ENCODE measurements at regions not wholly inside any gene's neighbourhood (a gene's known extent, or its start where the extent isn't known, plus 50 kb on each side); places are given as distances from the start of the nearest gene placed in this dataset.
"Not testable (repeated sequence)": the region's sequence is repeated elsewhere in the genome, so short reads cannot be mapped to it uniquely, and the experiment has no call there.

DNA sequence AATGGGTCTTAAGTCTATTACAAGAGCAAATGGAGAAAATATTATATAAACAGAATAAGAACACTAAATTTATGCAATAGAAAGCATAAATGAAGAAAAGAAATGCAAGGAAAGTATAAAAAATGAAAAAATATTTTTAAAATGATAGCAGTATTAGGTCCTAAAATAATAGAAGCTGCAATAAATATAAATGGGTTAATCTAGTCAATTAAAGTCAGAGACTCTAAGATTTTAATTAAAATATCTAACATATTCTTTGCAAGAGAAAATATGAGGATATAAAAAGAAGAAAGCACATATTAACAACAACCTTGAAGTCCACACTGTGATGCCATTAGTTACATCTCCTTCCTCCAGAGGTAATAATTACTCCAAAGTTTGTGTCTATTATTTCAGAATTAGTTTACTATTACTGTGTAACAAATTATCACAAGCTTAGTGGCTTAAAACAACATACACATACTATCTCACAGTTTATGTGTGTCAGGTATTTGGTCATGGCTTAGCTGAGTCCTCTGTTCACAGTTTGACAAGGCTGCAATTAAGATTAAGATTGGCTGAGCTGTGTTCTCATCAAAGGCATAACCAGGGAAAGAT lies 174.9 kb downstream of the NAA11 start:
- no peak for DNase-seq (ENCODE audit: low read depth, low spot score)
- in situ Hi-C loops (cut with HindIII; ENCODE audit: low pct_unique_long_range_greater_than_20kb, low sequenced_read_pairs): no loop called here

DNA sequence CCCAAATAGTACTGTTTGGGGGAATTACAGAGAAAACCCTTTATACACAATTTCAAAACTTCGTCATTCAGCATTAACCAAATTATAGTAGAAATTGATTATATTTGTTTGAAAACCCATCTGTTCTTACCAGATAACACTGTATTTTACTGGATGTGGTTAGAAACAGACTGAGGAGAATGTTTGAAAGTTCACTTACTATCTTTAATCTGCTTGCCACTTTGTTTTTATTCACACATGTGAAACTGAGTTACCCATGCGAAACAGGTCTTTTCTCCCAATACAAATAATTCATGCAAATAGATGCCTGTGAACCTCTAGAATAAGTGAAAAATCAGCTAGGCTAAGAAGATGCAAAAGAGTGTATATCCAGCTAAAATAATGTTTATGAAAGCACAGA lies 177.5 kb downstream of the NAA11 start:
- no peak for DNase-seq (ENCODE audit: low read depth, low spot score)
- in situ Hi-C loops (cut with HindIII; ENCODE audit: low pct_unique_long_range_greater_than_20kb, low sequenced_read_pairs): no loop called here

DNA sequence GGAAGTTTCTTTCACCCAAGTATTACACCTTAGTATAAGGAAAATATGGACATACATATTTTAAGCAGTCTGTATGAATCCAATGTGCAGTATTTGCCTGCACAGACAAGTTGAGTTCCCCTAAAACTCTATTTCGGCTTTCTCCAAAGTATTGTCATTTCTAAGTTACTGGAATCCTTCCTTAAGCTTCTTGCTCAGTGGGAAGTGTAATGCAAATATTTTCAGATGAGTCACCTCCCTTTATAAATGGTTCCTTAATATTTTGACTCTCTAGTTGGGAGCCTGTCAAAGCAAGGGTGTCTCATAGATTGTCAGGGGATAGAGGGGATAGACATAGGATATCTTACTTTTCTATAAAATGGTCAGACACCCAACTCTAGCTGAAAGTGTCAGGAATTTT lies 178.6 kb downstream of the NAA11 start:
- in situ Hi-C loops (cut with HindIII; ENCODE audit: low pct_unique_long_range_greater_than_20kb, low sequenced_read_pairs): no loop called here
- DNase-seq (ENCODE audit: low read depth, low spot score): no peak

DNA sequence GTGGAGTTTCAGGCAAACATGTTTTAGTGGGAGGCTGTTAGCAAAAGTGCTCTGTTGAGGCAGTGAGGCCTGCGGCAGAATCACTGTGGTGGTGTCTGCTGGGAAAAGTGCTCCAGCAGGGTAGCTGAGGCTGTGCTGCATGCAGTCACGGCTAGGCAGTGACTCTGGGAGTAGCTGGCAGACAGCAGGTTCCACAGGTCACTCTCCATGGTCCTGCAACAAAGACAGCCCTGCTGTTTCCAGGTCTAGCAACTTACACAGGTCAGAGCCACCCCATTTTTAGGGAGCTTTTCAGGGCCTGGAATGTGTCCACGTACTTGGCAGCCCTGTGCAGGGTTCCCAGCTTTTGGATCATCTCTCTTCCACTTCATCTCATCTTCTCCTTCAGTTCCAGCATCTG lies 184.3 kb downstream of the NAA11 start:
- in situ Hi-C loops (cut with HindIII; ENCODE audit: low pct_unique_long_range_greater_than_20kb, low sequenced_read_pairs): no loop called here
- DNase-seq (ENCODE audit: low read depth, low spot score): no peak

DNA sequence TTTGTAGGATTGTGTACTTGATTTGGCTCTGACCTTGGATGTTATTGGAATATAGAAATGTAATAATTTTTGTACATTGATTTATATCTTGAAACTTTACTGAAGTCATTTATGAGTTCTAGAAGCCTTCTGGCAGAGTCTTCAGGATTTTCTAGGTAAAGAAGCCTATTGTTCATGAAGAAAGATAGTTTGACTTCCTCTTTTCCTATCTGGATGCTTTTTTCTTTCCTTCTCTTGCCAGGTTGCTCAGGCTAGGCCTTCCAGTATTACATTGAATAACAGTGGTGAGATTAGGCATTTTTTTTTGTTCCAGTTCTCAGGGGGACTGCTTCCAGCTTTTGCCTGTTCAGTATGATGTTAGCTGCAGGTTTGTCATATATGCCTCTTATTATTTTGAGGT lies 191.1 kb downstream of the NAA11 start:
- in situ Hi-C loops (cut with HindIII; ENCODE audit: low pct_unique_long_range_greater_than_20kb, low sequenced_read_pairs): no loop called here
- no peak for DNase-seq (ENCODE audit: low read depth, low spot score)

DNA sequence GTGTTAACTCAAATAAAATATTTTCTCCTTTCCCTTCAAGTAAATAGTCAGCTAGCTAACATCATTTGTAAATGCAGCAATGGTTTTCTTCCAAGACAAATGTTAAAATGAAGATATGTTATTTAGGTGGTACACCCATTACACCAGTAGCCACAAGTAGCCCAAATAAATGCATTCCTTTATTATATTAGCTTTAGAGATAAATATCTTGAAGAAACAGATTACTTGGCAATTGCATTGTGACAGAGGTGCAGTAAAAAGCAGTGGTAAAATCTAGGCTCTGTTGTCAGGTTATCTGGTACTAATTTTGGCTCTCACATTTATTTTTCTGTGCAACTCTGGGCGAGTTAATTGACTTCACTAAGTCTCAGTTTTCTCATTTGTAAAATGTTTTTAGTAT lies 193.0 kb downstream of the NAA11 start:
- in situ Hi-C loops (cut with HindIII; ENCODE audit: low pct_unique_long_range_greater_than_20kb, low sequenced_read_pairs): no loop called here
- DNase-seq (ENCODE audit: low read depth, low spot score): no peak

DNA sequence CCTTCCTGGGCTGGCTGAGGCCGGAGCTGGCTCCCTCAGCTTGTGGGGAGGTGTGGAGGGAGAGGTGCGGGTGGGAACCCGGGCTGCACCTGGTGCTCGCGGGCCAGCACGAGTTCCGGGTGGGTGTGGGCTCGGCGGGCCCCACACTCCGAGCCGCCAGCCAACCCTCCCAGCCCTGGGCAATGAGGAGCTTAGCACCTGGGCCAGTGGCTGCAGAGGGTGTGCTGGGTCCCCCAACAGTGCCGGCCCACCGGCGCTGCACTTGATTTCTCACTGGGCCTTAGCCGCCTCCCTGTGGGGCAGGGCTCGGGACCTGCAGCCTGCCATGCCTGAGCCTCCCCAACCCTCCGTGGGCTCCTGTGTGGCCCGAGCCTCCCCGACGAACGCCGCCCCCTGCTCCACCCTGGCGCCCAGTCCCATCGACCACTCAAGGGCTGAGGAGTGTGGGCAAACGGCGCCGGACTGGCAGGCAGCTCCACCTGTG lies 182.7 kb upstream of the PAQR3 start:
- in situ Hi-C loops (cut with HindIII; ENCODE audit: low pct_unique_long_range_greater_than_20kb, low sequenced_read_pairs): no loop called here
- no peak for DNase-seq (ENCODE audit: low read depth, low spot score)

DNA sequence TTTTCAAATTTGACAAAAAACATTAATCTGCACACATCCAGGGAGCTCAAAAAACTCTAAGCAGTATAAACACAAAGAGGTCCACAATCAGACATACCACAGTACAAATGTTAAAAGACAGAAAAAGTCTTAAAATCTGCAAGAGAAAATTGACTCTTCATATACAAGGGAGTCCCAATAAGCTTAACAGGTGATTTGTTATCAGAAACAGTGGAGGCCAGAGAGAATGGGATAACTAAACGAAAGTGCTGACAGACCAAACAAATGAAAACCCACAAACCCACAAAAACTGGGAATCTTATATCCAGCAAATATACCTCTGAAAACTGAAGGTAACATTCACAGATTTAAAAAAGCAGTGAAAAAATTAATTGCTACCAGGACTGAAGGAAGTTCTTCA lies 182.0 kb upstream of the PAQR3 start:
- DNase-seq (ENCODE audit: low read depth, low spot score): no peak
- in situ Hi-C loops (cut with HindIII; ENCODE audit: low pct_unique_long_range_greater_than_20kb, low sequenced_read_pairs): no loop called here

DNA sequence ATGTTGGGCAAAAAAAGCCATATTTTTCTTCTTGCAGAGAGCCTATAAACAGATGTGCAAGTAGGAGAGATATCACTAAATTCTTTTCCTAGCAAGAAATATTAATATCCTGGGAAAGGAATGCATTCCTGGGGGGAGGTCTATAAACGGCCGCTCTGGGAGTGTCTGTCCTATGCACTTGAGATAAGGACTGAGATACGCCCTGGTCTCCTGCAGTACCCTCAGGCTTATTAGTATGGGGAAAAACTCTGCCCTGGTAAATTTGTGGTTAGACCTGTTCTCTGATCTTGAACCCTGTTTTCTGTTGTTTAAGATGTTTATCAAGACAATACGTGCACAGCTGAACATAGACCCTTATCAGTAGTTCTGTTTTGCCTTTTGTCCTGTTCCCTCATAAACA lies 177.8 kb upstream of the PAQR3 start:
- DNase-seq (ENCODE audit: low read depth, low spot score); in situ Hi-C loops (cut with HindIII; ENCODE audit: low pct_unique_long_range_greater_than_20kb, low sequenced_read_pairs): not testable (repeated sequence)

DNA sequence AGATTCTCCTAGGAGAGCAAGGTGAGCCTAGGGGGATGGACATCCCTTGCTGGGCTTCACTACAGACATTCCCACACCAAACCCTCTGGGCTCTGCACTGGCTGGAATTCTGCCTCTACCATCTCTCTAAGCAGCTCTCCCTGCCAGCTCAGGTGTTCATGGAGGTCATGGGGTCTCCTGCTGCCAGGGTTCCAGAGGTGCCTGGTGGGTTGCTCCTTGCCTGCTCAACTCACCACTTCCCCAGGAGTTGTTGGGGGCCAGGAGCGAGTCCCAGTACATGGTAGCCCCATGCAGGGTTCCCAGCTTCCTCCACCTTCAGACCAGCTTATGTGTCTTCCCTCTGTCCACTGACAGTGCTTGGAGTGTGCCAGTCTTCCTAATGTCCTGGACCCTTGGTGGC lies 167.8 kb upstream of the PAQR3 start:
- DNase-seq (ENCODE audit: low read depth, low spot score): no peak
- in situ Hi-C loops (cut with HindIII; ENCODE audit: low pct_unique_long_range_greater_than_20kb, low sequenced_read_pairs): no loop called here

DNA sequence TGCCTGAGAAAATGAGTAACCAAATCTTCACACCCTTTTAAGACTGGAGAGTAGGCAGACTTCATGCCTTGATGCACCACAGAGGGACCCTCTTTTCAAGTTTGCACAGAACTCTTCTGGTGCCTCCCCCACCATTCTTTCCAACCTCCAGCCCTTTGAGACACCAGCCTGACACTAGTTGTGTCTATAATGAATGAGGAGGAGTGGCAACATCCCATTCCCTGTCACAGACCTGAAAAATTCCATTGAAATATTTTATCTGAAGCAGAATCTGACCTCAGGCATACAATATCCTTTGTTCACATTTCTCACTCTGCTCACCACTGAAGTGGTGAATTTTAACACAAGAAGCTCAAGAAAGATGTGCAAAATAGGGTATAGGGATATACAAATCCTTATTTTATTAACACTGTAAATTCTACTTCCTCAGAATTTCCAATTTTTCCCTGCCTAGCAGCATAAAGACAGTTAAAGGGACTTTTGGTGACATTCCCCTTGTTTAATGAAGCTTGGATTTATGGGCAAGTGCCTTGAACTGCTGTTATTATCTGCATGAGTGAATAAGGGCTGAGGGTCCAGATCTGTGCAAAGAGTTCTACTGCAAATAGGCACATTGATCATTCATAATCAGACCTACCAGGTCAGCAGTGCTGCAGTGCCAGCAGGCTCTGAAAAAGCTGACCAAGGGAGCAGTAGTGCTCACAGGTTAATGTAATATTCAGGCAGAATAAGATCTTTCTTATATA lies 149.9 kb upstream of the PAQR3 start:
- in situ Hi-C loops (cut with HindIII; ENCODE audit: low pct_unique_long_range_greater_than_20kb, low sequenced_read_pairs): no loop called here
- DNase-seq (ENCODE audit: low read depth, low spot score): no peak

DNA sequence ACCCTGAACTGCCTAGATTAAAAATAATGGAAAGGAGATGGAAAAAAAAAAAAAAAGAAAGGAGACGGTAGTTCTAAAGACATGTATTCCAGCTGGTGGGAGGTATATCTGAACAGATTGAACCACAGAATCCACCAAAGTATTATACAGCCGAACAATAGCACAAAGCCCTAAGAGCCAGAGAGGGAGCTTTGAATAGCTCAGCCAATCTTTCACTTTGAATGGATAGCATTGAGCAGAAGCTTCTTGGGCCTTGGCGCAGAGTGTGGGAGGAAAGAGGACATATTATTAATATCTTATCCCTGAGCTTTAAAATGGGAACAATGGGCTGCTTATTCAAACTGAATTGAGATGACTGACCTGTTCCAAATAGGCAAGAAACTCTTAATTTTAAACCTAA lies 147.8 kb upstream of the PAQR3 start:
- in situ Hi-C loops (cut with HindIII; ENCODE audit: low pct_unique_long_range_greater_than_20kb, low sequenced_read_pairs): no loop called here

DNA sequence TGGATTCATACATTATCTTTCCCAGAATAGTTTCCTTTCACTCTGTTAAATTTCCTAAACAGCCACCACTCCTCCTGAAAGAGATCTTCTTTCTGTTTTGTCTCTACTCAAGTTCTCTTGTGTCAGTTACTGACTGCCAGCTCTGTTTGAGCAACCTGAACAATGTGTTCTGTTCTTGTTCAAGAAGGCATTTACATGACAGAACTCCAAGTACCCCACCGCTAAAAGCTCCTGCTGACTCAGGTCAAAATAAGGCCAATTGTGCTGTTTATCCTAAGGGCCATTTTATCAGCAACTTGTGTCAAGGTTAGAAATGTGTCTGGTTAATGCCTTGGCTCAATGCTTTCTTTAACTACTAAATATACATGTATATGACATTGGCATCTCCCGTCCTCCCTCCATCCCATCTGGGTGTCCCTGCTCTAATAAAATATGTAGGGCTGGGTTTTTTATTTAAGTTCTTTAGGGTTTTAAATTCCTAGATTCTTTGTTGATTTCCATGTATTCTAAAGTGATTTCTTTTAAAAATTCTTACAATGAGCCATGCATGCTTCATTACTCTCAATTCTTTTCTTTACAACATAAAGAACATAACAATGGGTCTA lies 144.3 kb upstream of the PAQR3 start:
- DNase-seq (ENCODE audit: low read depth, low spot score): no peak
- in situ Hi-C loops (cut with HindIII; ENCODE audit: low pct_unique_long_range_greater_than_20kb, low sequenced_read_pairs): no loop called here

More for the DNA sequence above, 147.8 kb upstream of the PAQR3 start:
- peak; percentile 11 for DNase-seq (ENCODE audit: low read depth, low spot score)

DNA sequence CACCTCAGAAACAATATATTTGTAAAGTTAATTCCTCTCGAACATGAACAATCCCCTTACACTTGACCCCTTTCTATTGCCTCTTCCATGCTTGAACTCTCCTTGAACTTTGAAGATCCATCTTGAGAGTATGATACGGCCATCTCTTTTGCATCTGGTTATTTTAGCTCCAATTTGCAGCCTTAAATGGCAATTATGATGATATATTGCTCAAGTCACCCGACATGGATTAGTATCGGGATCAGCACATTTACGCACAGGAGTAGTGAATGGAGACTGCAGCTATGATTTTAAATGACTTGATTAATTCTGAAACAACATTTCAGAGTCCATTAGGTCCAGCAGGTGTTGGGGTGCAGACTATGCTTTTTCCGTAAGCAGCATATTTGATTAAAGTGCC lies 143.8 kb upstream of the PAQR3 start:
- in situ Hi-C loops (cut with HindIII; ENCODE audit: low pct_unique_long_range_greater_than_20kb, low sequenced_read_pairs): no loop called here
- no peak for DNase-seq (ENCODE audit: low read depth, low spot score)

DNA sequence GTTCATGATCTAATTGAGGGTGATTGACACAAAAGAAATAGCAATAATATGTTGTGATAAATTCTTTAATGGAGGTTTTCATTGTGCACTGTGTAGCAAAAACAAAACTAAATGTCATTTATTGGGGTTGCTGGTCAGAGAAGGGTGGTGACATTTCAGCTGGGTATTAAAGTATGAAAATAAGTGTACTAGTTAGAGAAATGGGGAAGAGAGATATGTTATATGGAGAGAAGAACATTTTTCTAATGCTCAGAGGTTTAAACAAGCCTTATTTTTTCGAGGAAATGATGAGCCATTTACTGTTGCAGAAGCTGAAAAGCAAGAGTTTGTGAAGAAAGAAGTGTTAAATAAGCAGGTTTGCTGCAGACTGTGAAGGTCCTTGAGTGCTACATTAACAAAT lies 142.7 kb upstream of the PAQR3 start:
- DNase-seq (ENCODE audit: low read depth, low spot score): no peak
- in situ Hi-C loops (cut with HindIII; ENCODE audit: low pct_unique_long_range_greater_than_20kb, low sequenced_read_pairs): no loop called here

DNA sequence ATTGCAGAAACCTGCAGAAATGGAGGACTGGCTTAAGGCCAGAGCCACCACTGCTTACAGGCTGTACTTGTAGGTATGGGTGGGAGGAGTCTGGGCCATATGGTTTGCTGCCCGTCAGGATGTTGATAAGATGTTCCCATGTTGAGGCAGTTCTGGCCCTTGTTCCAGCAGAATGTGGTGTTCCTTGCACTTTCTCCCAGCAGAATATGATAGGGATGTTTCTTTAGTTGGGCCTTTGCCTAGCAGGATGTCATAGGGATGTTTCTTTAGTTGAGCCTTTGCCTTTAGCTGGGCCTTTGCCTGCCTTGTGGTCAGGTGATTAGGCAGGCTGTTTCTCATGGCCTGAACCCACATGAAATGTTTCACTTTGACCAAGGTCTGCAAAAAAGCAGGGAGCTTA lies 139.1 kb upstream of the PAQR3 start:
- no peak for DNase-seq (ENCODE audit: low read depth, low spot score)
- in situ Hi-C loops (cut with HindIII; ENCODE audit: low pct_unique_long_range_greater_than_20kb, low sequenced_read_pairs): no loop called here

DNA sequence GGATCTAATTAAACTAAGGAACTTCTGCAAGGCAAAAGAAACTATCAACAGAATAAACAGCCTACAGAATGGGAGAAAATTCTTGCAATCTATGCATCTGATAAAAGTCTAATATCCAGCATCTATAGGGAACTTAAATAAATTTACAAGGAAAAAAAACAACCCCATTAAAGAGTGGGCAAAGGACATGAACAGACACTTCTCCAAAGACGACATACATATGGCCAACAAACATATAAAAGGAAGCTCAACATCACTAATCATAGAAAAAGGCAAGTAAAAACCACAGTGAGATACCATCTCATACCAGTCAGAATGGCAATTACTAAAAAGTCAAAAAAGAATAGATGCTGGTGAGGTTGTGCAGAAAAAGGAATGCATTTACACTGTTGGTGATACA lies 134.8 kb upstream of the PAQR3 start:
- no peak for DNase-seq (ENCODE audit: low read depth, low spot score)
- in situ Hi-C loops (cut with HindIII; ENCODE audit: low pct_unique_long_range_greater_than_20kb, low sequenced_read_pairs): no loop called here

DNA sequence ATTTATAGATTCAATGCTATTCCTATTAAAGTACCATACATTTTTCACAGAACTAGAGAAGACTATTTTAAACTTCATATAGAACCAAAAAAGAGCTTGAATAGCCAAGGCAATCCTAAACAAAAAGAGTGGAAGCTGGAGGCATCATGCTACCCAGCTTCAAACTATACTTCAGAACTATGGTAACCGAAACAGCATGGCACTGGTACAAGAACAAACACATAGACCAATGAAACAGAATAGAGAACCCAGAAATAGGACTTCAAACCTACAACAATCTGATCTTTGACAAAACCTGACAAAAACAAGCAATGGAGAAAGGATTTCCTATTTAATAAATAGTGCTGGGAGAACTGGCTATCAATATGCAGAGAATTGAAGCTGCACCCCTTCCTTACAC lies 134.2 kb upstream of the PAQR3 start:
- in situ Hi-C loops (cut with HindIII; ENCODE audit: low pct_unique_long_range_greater_than_20kb, low sequenced_read_pairs): no loop called here

DNA sequence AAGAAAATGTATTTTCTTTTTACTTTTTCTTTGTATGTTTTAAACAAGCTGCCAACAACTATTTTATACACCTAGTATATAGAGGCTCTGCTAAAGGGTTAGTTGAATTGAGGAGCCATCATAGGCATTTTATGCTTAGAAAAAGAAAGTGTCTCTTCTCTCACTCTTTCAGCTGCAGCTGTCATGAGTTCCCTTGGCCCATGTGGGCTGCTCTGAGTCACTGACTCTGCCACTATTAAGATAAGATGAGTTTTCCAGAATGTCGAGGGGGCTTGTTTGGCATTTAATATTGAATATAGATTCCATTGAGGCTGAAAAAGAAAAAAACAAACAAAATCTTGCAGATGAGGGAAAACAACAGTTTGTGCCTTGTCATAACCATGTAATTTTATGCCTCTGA lies 126.0 kb upstream of the PAQR3 start:
- in situ Hi-C loops (cut with HindIII; ENCODE audit: low pct_unique_long_range_greater_than_20kb, low sequenced_read_pairs): no loop called here
- no peak for DNase-seq (ENCODE audit: low read depth, low spot score)

More for the DNA sequence above, 134.2 kb upstream of the PAQR3 start:
- no peak for DNase-seq (ENCODE audit: low read depth, low spot score)

Data from SK-MEL-5 (cell line).